ENCODE measurements at regions not wholly inside any gene's neighbourhood (a gene's known extent, or its start where the extent isn't known, plus 50 kb on each side); places are given as distances from the start of the nearest gene placed in this dataset.

GRCh38 chr3:25940935-25941334 is 151.0 kb downstream of the OXSM start:
- Mint-ChIP-seq H3K9me3 (no peaks in the 10 kb centered on the region), H3K36me3 (ENCODE audit: low read depth) (no peaks in the 10 kb centered on the region), H3K27ac (no peak overlapping the region), H3K4me3 (no peak overlapping the region), H3K27me3 (no peaks in the 10 kb centered on the region), H3K4me1 (ENCODE audit: low read depth) (no peaks in the 10 kb centered on the region)
- TF ChIP-seq CTCF (IDR thresholded peaks at IDR 0.05) = no peak
- ATAC-seq (no peak), DNase-seq (no peak)
- intact Hi-C loops (cut with micrococcal nuclease) = no loop called here
- ChIA-PET CTCF (no interaction called here), POLR2A (no interaction called here)

- no peak for TF ChIP-seq CTCF (IDR thresholded peaks at IDR 0.05)
- intact Hi-C loops (cut with micrococcal nuclease) = no loop called here
- Mint-ChIP-seq H3K9me3 (no peaks in the 10 kb centered on the region), H3K36me3 (ENCODE audit: low read depth) (no peaks in the 10 kb centered on the region), H3K4me1 (ENCODE audit: low read depth) (no peaks in the 10 kb centered on the region), H3K4me3 (no peak overlapping the region), H3K27ac (no peak overlapping the region), H3K27me3 (no peaks in the 10 kb centered on the region)
- ChIA-PET CTCF (no interaction called here), POLR2A (no interaction called here)
- no peak for DNase-seq
- ATAC-seq = no peak
These were observed 154.4 kb downstream of the OXSM start for GRCh38 chr3:25944329-25944728.

GRCh38 chr3:25945366-25945765 is 155.5 kb downstream of the OXSM start:
- no peak overlapping the region for H3K27ac Mint-ChIP-seq
- no peak for DNase-seq
- POLR2A ChIA-PET = no interaction called here
- no peaks in the 10 kb centered on the region for H3K9me3 Mint-ChIP-seq
- intact Hi-C loops (cut with micrococcal nuclease) = no loop called here
- H3K4me1 Mint-ChIP-seq (ENCODE audit: low read depth) = no peaks in the 10 kb centered on the region
- no peaks in the 10 kb centered on the region for H3K27me3 Mint-ChIP-seq
- H3K4me3 Mint-ChIP-seq = no peak overlapping the region
- CTCF ChIA-PET = no interaction called here
- no peaks in the 10 kb centered on the region for H3K36me3 Mint-ChIP-seq (ENCODE audit: low read depth)
- no peak for ATAC-seq
- TF ChIP-seq CTCF (IDR thresholded peaks at IDR 0.05) = no peak

- POLR2A ChIA-PET = no interaction called here
- CTCF ChIA-PET = no interaction called here
- ATAC-seq (no peak), DNase-seq (no peak)
- H3K27me3 Mint-ChIP-seq = no peaks in the 10 kb centered on the region
- H3K36me3 Mint-ChIP-seq (ENCODE audit: low read depth) = no peaks in the 10 kb centered on the region
- no peaks in the 10 kb centered on the region for H3K4me1 Mint-ChIP-seq (ENCODE audit: low read depth)
- TF ChIP-seq CTCF (IDR thresholded peaks at IDR 0.05) = no peak
- intact Hi-C loops (cut with micrococcal nuclease) = no loop called here
- no peak overlapping the region for H3K27ac Mint-ChIP-seq
- H3K4me3 Mint-ChIP-seq = no peak overlapping the region
- H3K9me3 Mint-ChIP-seq = no peaks in the 10 kb centered on the region
These were observed 155.9 kb downstream of the OXSM start for GRCh38 chr3:25945836-25946235.

GRCh38 chr3:25952133-25952532 is 162.2 kb downstream of the OXSM start:
- POLR2A ChIA-PET = no interaction called here
- ATAC-seq = no peak
- H3K27ac Mint-ChIP-seq = no peak overlapping the region

More at GRCh38 chr3:25952133-25952532, 162.2 kb downstream of the OXSM start:
- Mint-ChIP-seq H3K27me3 (peaks cover 2% of the 10 kb centered on the region), H3K36me3 (ENCODE audit: low read depth) (no peaks in the 10 kb centered on the region), H3K4me1 (ENCODE audit: low read depth) (no peaks in the 10 kb centered on the region), H3K9me3 (no peaks in the 10 kb centered on the region), H3K4me3 (no peak overlapping the region)
- CTCF ChIA-PET = no interaction called here
- intact Hi-C loops (cut with micrococcal nuclease) = no loop called here
- DNase-seq = no peak
- no peak for TF ChIP-seq CTCF (IDR thresholded peaks at IDR 0.05)

Data from activated CD8-positive, alpha-beta T cell treated with anti-CD3 and anti-CD28 coated beads for 36 hours (primary cell).